Head of caudate nucleus (tissue), 42 donors: ENCODE measurements at regions not wholly inside any gene's neighbourhood (a gene's known extent, or its start where the extent isn't known, plus 50 kb on each side); places are given as distances from the start of the nearest gene placed in this dataset.

Experiments
- DNase-seq, 42 donors: peaks; one replicate each; pipeline versions ENCODE4 v3.0.0 to v3.0.0-alpha.2; 2020 to 2021; ENCODE audit warnings: mixed read lengths in 7 of 42
- intact Hi-C: fragments of 100-400 bp; cut with DNase I; formaldehyde crosslinking; loops from one replicate; pipeline ENCODE4 v1.15.0; 2022

DNA sequence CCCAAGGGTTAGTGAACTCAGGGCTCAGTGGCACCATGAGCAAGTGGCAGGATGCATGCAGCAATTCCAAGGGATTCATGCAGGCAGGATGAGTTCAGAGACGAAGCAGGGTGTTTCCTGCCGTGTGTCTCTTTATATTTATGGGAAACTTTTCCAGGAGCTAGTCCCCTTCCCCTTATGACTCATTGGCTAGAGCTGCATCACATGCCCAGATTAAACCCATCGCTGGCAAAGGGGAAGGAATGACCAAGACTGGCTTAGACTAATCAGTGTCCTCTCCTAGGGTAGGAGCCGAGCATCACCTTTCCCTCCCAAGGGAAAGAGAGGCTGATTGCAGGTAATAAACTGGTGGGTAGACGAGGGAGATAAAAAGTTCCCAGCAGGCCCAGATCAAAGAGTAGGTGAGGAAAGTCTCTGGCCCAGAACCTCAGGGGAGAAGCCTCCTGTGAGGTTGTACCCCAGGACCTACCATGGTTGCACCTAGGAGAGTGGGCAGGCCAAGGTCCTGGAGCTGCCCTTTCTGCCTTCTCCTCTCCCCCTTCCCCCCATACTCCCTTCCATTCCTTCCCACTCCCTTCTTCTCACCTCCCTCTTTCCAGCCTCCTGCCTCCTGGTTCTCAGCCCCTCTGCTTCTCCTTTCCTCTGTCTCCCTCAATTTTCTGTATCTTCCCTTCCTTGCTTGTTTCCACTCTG is 67.8 kb upstream of the ITGA11 start:
- intact Hi-C loops = no loop called here
- no peak for DNase-seq

GRCh38 chr15:68500363-68501258 is 68.6 kb upstream of the ITGA11 start:
- intact Hi-C loops = no loop called here
- no peak for DNase-seq

DNA sequence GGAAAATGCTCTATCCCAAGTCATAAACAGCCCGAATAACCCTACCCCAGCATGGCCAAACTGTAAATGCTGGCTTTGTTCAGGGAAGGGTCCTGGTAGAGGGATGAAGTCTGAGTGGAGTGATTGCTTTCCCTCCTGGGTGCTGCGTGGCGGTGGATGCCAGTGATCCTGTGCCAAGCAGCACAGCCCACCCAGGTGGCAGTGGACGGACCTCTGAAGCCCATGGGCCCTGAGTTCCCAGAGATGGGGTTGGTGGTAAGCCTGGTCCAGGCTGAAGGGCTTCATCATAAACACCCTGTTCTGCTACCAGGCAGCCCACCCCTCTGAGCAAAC is 69.3 kb upstream of the ITGA11 start:
- intact Hi-C loops = no loop called here
- DNase-seq = no peak

DNA sequence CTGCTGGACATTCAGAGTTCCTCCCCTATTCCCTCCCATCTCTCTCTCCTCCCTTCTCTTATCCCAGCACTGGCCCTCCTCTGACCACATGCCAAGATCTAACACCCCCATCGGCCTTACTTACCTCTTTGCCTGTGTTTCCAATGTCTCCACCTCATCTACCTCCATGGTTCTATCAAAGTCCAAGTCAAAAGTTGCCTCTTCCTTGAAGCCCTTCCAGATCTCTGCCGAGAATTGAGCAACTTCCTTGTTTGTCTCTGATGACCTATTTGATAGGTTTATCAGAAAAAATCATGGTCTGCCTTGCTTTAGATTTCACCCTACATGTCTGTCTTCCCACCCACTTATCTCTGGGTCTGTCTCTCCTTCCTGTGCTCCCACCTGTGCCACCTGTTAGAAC is 69.7 kb upstream of the ITGA11 start:
- no peak for DNase-seq
- intact Hi-C loops = no loop called here

DNA sequence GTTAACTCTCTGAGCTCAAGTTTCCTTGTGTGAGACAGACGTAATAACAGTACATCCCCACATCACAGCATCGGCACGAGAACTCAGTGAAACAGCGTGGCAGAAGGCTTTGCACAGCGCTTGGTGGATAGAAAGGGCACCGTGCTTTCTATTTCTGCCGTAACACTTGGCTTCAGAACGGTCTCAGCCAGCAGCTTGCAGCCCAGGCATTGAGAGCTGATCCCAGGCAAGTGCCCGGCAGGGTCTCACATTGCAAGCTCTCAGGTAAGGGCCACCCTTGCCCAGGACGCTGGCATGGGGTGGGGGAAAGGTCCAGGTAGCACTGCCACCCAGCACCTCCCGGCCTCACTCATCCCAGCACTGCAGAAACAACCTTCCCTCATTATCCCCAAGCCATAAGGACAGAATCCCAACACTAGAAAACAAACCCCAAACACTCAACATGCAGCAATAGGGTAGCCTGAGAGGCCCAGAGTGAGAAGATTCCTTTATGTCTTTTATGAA is 70.5 kb upstream of the ITGA11 start:
- intact Hi-C loops = no loop called here
- DNase-seq = peak in 1 of 42 donors; percentile 24

- peak in 1 of 42 donors; percentile 9 for DNase-seq
- intact Hi-C loops = no loop called here
Observed at GRCh38 chr15:68503213-68503612, 71.2 kb upstream of the ITGA11 start.

- intact Hi-C loops = no loop called here
- peak in 1 of 42 donors; percentile 36 for DNase-seq
Observed at GRCh38 chr15:68503791-68504680, 72.1 kb upstream of the ITGA11 start.

GRCh38 chr15:68504681-68505170 is 72.8 kb upstream of the ITGA11 start:
- intact Hi-C loops = no loop called here
- peak in 1 of 42 donors; percentile 4 for DNase-seq

DNA sequence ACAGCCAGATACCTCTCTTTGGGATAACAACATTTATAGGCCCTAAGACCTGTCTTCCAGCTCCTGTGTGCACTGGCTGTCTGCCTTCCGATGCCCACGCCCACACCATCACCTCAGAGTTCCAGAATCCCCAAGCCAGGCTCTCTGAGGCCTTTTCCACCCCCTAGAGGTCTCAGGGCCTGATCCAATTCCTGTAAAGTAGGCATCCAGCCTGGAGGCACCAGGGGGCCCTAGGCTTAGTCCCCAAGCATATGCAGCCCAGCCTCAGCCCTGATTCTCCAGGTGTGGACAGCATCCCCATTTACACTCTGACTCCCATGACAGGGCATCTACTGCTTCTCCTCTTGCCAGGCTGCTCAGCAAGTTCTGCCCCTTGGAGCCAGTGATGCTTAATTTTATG is 72.7 kb upstream of the CORO2B start:
- intact Hi-C loops = no loop called here
- no peak for DNase-seq

DNA sequence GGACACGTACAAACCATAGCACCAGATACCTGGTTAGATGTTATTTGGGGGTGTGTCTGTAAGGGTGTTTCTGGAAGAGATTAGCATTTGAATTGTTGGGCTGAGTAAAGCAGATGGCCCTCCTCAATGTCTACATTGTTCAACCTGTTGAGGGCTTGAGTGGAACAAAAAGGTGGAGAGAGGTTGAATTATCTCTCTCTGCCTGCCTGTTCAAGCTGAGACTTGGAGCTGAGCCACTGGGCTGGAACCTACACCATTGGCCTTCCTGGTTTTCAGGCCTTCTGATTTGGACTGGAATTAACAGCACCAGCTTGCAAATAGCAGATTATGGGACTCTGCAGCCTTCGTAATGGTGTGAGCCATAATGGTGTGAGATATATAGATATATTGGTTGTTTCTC is 71.3 kb upstream of the CORO2B start:
- intact Hi-C loops = no loop called here
- peak in 1 of 42 donors; percentile 8 for DNase-seq

- DNase-seq = peak in 3 of 42 donors; percentile 16 to 43 (median 16)
- intact Hi-C loops = no loop called here
Observed at GRCh38 chr15:68508485-68509189, 70.2 kb upstream of the CORO2B start.

- intact Hi-C loops = no loop called here
- DNase-seq = no peak
Observed at GRCh38 chr15:68510558-68510957, 68.2 kb upstream of the CORO2B start.

- intact Hi-C loops = no loop called here
- no peak for DNase-seq
Observed at GRCh38 chr15:68511073-68511991, 67.5 kb upstream of the CORO2B start.

GRCh38 chr15:68512052-68512451 is 66.7 kb upstream of the CORO2B start:
- DNase-seq = no peak

GRCh38 chr15:68512598-68512997 is 66.2 kb upstream of the CORO2B start:
- intact Hi-C loops = no loop called here
- no peak for DNase-seq

More at GRCh38 chr15:68512052-68512451, 66.7 kb upstream of the CORO2B start:
- intact Hi-C loops = no loop called here

DNA sequence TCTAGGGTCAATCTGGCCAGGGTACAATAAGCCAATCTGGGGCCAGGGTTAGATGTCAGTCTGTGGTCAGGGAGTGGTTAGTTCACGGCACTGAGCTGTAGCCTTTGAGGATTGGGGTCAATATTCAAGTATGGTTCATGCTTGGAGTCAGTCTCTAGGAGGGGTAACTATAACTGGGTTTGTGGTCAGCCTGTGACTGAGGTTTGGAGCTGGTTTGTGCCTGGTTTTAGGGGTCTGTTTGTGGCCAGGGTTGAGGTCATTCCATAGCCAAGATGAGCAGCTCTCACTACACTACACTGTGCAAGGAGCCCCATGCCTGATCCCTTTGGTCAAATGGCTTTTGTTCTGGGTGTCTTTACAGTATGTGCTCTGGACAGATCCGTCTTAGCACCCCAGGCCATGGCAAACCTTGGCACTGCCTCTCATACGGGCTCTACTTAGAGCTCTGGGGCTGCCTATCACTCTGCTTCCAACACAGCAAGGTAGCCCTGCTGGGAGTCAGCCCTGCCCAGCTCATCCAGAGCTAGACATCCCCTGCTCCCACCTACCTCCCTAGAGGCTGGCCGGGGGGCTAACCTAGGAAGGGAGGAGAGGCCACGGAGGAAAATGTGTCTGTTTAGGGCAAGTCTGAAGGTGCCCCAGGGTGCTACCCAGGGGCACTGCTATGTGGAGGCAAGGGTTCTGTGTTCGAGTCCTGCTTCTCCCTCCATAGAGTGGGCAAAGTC is 63.3 kb upstream of the CORO2B start:
- intact Hi-C loops = no loop called here
- no peak for DNase-seq

GRCh38 chr15:68517285-68517761 is 61.5 kb upstream of the CORO2B start:
- no peak for DNase-seq
- intact Hi-C loops = no loop called here
